Panc1 (cell line): ENCODE measurements at regions not wholly inside any gene's neighbourhood (a gene's known extent, or its start where the extent isn't known, plus 50 kb on each side); places are given as distances from the start of the nearest gene placed in this dataset.

ENCODE experiments used
- ATAC-seq: fragments of 200-7000 bp; cut with Tn5 transposase; 2 replicates; pipeline ENCODE4 v1.9.1; 2020; ENCODE audit warnings: mild to moderate bottlenecking, moderate library complexity
- BruUV-seq: library from RNA; stranded (reverse); fragments of 400-500 nt; replicated peaks from 2 replicates; lab custom pipeline; 2021; lab: Mats Ljungman, UMichigan
- CTCF ChIA-PET: fragments of 300-600 bp; sonication (Branson Sonifier 250); formaldehyde crosslinking; loops from one replicate; lab custom pipeline; 2022; ENCODE audit warnings: antibody characterized with exemption; lab: Charles Lee
- POLR2A ChIA-PET: fragments of 300-600 bp; sonication (Branson Sonifier 250); formaldehyde crosslinking; loops from one replicate; lab custom pipeline; 2022; ENCODE audit warnings: antibody characterized with exemption; lab: Charles Lee
- DNase-seq: peaks from one replicate; pipeline ENCODE4 v3.0.0-alpha.2; 2010; ENCODE audit warnings: low read depth, low spot score
- H3K27ac ChIP-seq: 2 replicates; pipeline ENCODE4 v1.5.1; 2011; ENCODE audit warnings: mild to moderate bottlenecking, low read length, inconsistent platforms
- H3K27me3 ChIP-seq: fragments of 200-500 bp; sonication (Bioruptor generic); 2 replicates; pipeline ENCODE4 v1.6.0; 2014; ENCODE audit warnings: low read length, inconsistent platforms; ENCODE audit not compliant: control insufficient read depth, insufficient read depth
- H3K36me3 ChIP-seq: fragments of 200-500 bp; sonication (Bioruptor generic); 2 replicates; pipeline ENCODE4 v1.5.1; 2014; ENCODE audit warnings: inconsistent platforms, mild to moderate bottlenecking, low read length, moderate library complexity; ENCODE audit not compliant: control insufficient read depth, insufficient read depth
- H3K4me1 ChIP-seq: 2 replicates; pipeline ENCODE4 v1.5.1; 2011; ENCODE audit warnings: inconsistent platforms, mild to moderate bottlenecking, low read length, moderate library complexity; ENCODE audit not compliant: control insufficient read depth, insufficient read depth
- H3K4me3 ChIP-seq, 2 experiments: 2 replicates each; pipeline ENCODE4 v1.5.1; 2011 to 2012; ENCODE audit warnings: low read depth in 2 of 2, low read length in 2 of 2, mild to moderate bottlenecking in 2 of 2, inconsistent platforms in 1 of 2, moderate library complexity in 1 of 2
- H3K9me3 ChIP-seq: fragments of 200-500 bp; sonication (Bioruptor generic); 2 replicates; pipeline ENCODE4 v1.5.1; 2014; ENCODE audit warnings: low read depth, mild to moderate bottlenecking, inconsistent platforms, low read length, moderate library complexity; ENCODE audit not compliant: control insufficient read depth, insufficient read depth
- POLR2AphosphoS5 ChIP-seq: IDR thresholded peaks from 2 replicates; pipeline ENCODE4 v1.6.1; 2012; ENCODE audit warnings: mild to moderate bottlenecking, low read depth, low read length, moderate library complexity
- SIN3A ChIP-seq: IDR thresholded peaks from 2 replicates; pipeline ENCODE4 v1.6.1; 2012; ENCODE audit warnings: low read depth, mild to moderate bottlenecking, low read length, moderate library complexity, borderline replicate concordance; ENCODE audit not compliant: insufficient read depth
- TCF7L2 ChIP-seq: IDR thresholded peaks from 2 replicates; pipeline ENCODE4 v1.6.1; 2011; ENCODE audit warnings: mild to moderate bottlenecking, low read depth, low read length, inconsistent platforms
- in situ Hi-C: cut with HindIII; loops from 2 replicates; pipeline ENCODE4 v1.10.0; 2016; ENCODE audit warnings: low sequenced_read_pairs, low pct_unique_long_range_greater_than_20kb
- intact Hi-C: fragments of 100-400 bp; cut with micrococcal nuclease; formaldehyde crosslinking; loops from one replicate; pipeline ENCODE4 v1.10.0; 2022; ENCODE audit not compliant: unreplicated experiment
- TF ChIP-seq, protein P1 (sequence below), 2 experiments: IDR thresholded peaks; 2 replicates each; pipeline ENCODE4 v1.6.1; 2011 to 2012; ENCODE audit warnings: low read depth in 2 of 2, control low read depth in 1 of 2, low read length in 1 of 2, mild to moderate bottlenecking in 1 of 2, moderate library complexity in 1 of 2; ENCODE audit not compliant: insufficient read depth in 1 of 2
- TF ChIP-seq, protein P2 (sequence below): fragments of 450-650 bp; IDR thresholded peaks from 2 replicates; pipeline ENCODE4 v1.5.1; 2017; ENCODE audit warnings: mild to moderate bottlenecking

DNA sequence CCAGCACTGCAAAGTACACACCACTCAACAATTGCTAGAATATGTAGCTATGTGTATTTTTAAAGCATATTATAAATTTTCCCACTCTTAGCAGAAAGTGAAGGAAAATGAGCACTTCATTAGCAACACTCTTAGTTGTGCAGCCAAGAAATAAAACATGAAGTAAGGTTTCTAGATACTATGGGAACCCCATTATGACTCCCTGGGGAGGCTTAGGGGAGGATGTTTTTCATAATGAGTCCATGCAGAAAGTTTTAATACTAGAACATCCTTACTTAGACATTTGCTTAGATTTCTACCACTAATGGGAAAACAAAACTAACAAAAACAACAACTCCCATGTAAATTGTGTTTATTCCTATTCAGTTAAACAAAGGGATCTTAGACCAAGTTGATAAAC lies 148.4 kb upstream of the HDAC9 start:
- no peak for ATAC-seq
- in situ Hi-C loops = no loop called here
- no peaks in the 10 kb centered on the region for H3K36me3 ChIP-seq
- CTCF ChIA-PET = no interaction called here
- TF ChIP-seq TCF7L2 (no peak), POLR2AphosphoS5 (no peak), SIN3A (no peak)
- TF ChIP-seq, protein P1, sequence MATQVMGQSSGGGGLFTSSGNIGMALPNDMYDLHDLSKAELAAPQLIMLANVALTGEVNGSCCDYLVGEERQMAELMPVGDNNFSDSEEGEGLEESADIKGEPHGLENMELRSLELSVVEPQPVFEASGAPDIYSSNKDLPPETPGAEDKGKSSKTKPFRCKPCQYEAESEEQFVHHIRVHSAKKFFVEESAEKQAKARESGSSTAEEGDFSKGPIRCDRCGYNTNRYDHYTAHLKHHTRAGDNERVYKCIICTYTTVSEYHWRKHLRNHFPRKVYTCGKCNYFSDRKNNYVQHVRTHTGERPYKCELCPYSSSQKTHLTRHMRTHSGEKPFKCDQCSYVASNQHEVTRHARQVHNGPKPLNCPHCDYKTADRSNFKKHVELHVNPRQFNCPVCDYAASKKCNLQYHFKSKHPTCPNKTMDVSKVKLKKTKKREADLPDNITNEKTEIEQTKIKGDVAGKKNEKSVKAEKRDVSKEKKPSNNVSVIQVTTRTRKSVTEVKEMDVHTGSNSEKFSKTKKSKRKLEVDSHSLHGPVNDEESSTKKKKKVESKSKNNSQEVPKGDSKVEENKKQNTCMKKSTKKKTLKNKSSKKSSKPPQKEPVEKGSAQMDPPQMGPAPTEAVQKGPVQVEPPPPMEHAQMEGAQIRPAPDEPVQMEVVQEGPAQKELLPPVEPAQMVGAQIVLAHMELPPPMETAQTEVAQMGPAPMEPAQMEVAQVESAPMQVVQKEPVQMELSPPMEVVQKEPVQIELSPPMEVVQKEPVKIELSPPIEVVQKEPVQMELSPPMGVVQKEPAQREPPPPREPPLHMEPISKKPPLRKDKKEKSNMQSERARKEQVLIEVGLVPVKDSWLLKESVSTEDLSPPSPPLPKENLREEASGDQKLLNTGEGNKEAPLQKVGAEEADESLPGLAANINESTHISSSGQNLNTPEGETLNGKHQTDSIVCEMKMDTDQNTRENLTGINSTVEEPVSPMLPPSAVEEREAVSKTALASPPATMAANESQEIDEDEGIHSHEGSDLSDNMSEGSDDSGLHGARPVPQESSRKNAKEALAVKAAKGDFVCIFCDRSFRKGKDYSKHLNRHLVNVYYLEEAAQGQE (IDR thresholded peaks at IDR 0.05; ENCODE audit: insufficient read depth in 1 of 2, low read depth in 2 of 2, low read length in 1 of 2) = no peak
- TF ChIP-seq, protein P2, sequence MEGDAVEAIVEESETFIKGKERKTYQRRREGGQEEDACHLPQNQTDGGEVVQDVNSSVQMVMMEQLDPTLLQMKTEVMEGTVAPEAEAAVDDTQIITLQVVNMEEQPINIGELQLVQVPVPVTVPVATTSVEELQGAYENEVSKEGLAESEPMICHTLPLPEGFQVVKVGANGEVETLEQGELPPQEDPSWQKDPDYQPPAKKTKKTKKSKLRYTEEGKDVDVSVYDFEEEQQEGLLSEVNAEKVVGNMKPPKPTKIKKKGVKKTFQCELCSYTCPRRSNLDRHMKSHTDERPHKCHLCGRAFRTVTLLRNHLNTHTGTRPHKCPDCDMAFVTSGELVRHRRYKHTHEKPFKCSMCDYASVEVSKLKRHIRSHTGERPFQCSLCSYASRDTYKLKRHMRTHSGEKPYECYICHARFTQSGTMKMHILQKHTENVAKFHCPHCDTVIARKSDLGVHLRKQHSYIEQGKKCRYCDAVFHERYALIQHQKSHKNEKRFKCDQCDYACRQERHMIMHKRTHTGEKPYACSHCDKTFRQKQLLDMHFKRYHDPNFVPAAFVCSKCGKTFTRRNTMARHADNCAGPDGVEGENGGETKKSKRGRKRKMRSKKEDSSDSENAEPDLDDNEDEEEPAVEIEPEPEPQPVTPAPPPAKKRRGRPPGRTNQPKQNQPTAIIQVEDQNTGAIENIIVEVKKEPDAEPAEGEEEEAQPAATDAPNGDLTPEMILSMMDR = no peak
- no peak for DNase-seq
- H3K27ac ChIP-seq = no peak overlapping the region
- intact Hi-C loops = loop anchor here (5.0 to 10.0 kb wide), 2 partner anchors 372 to 665 kb away; no protein-coding TSS in a partner anchor
- peaks cover 2% of the 10 kb centered on the region; the same call in 1 of the 2 replicates for H3K9me3 ChIP-seq
- H3K4me3 ChIP-seq = no peak overlapping the region
- no TSS peak for BruUV-seq
- POLR2A ChIA-PET = no interaction called here
- no peaks in the 10 kb centered on the region for H3K27me3 ChIP-seq
- H3K4me1 ChIP-seq = peaks cover under 1% of the 10 kb centered on the region; the same call in 1 of the 2 replicates

DNA sequence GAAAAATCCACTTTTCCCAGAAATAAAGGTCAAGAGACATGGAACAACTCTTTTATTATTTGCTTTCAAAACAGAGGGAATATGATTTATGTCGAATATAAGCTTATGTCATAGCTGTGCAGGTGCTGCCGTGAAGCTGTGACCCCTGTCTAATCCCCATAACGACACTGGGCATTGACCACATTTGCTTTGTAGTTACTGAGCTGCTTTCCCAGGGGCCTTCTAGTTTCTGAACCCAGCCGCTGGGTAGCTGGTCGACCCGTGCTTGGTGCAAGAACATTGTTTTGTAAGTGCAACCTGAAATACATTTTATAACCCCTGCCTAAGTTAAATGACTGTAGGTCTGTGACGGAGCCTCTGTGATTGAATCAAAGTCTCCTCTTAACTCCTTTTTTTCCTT lies 144.9 kb upstream of the HDAC9 start:
- no peaks in the 10 kb centered on the region for H3K9me3 ChIP-seq
- intact Hi-C loops = loop anchor here (5.0 to 10.0 kb wide), 3 partner anchors 144 to 774 kb away; partner anchors contain the start of gene HDAC9
- TF ChIP-seq SIN3A = no peak
- no peak for TF ChIP-seq POLR2AphosphoS5
- TF ChIP-seq, protein P1 (IDR thresholded peaks at IDR 0.05; ENCODE audit: insufficient read depth in 1 of 2, low read depth in 2 of 2, low read length in 1 of 2) = no peak
- TF ChIP-seq TCF7L2 = no peak
- TF ChIP-seq, protein P2 = no peak
- no peak overlapping the region for H3K27ac ChIP-seq
- ChIA-PET CTCF (no interaction called here), POLR2A (no interaction called here)
- ATAC-seq (no peak), DNase-seq (no peak)
- BruUV-seq = no TSS peak
- no peaks in the 10 kb centered on the region for H3K27me3 ChIP-seq
- H3K4me3 ChIP-seq = no peak overlapping the region
- peaks cover 25% of the 10 kb centered on the region for H3K4me1 ChIP-seq
- no peaks in the 10 kb centered on the region for H3K36me3 ChIP-seq
- in situ Hi-C loops = loop anchor here (25.0 kb wide), 1 partner anchor 1312 kb away; no protein-coding TSS in a partner anchor
